GM19467 (cell line): ENCODE measurements at regions not wholly inside any gene's neighbourhood (a gene's known extent, or its start where the extent isn't known, plus 50 kb on each side); places are given as distances from the start of the nearest gene placed in this dataset.
"Not testable (repeated sequence)": the region's sequence is repeated elsewhere in the genome, so short reads cannot be mapped to it uniquely, and the experiment has no call there.

Experiments used
- ATAC-seq: cut with Tn5 transposase; IDR thresholded peaks from one replicate; pipeline ENCODE4 v1.9.1; 2021; ENCODE audit warnings: mild to moderate bottlenecking, moderate library complexity; ENCODE audit not compliant: unreplicated experiment

DNA sequence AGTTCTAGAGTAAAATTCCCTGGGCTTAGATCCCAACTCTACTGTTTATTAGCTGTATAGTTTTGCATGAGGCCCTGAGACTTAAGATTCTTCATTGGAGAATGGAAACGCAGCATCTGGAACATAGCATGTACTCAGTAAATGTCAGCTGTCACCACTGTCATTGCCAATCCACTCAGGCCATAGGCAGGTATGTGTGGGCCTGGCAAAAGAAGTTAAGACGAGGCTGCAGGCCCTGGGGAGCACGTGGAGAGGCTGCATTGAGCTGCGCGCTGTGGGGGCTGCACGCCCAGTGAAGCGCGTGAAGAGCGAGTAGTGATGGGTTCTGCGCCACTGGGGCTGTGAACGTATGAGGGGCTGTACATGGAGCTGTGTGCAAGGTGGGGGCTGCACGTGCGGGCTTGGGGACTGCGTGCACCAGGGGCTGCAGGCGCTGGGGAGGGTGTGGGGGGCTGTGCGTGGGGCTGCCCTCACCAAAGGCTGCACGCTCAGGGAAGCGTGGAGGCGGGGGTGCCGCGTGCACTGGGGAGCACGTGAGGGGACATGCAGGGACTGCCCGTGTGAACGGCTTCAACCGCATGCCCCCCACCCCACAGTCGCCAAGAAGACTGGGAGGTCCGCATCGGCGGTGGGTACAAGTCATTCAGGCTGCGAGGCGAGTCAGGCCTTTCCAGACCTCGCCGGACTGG lies 85.5 kb downstream of the PRR15 start:
- ATAC-seq = no peak

DNA sequence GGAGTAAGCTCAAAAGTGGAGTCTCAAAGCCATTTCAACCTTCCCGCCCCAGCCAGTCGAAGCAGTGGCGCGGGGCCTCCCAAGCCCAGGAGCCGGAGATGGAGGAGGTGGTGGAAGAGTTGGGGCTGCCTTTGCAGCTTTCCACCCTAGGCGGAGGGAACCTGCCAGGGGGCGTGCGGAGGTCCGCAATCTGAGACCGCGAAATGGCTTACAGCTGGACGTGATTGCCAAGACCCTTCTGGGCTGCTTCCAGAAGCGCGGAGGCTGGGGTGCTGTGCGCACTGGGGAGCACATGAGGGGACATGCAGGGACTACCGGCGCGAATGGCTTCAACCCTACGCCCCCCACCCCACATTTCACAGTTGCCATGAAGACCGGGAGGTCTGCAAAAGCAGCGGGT lies 86.2 kb downstream of the PRR15 start:
- no peak for ATAC-seq

DNA sequence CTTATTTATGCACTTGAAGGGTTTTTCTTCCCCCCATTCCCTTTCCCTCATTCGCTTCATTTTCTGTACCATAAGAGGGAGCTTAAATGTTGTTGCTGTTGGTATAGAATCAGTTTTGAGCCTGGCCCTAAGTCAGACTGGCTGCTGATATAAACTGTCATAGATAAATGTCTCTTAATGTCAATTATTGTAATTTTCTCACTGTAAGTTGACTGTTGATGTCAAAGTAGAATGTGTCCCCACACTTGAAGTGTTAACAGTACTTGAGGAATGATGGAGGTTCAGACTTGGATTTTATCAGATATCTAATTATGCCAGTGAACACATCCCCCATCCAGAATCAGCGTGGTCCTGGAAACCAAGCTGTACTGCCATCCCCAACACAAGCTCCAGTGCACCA lies 87.8 kb downstream of the PRR15 start:
- no peak for ATAC-seq

DNA sequence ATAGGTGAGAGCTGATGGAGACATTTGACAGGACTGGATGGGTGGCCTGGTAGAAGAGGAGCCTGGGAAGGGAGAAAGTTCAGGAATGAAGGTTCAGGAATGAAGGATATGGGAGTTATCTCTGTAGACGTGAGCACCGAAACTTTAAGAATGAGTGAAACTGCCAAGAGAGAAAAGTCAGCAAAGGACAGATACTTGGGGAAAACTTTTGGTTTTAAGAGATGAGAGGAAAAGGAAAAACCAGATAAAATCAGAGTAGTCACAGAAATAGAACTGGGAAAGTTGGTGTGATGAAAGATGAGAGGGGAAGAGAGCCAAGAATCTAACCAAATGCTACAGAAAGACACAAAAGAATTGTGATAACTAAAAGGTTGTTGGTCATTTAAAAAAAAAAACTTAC lies 88.9 kb downstream of the PRR15 start:
- no peak for ATAC-seq

DNA sequence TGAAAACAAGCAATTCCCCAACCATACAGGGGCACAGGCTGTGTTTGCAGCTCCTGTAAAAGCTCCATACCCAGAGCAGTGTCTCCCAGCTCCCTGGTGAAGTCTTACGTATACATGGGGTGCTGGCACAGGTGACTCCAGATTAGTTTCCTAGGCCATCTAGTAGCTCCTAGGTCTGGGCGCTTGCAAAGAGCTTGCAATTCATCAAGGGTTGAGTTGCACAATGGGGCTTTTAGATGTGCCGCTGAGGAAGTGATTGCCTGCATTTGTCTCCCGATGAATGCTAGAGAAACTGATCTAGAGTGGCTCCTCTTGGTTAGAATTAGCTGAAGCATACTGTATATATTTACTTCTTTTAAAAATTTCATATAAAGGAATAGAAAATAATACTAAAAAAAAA lies 90.7 kb downstream of the PRR15 start:
- ATAC-seq = not testable (repeated sequence)

DNA sequence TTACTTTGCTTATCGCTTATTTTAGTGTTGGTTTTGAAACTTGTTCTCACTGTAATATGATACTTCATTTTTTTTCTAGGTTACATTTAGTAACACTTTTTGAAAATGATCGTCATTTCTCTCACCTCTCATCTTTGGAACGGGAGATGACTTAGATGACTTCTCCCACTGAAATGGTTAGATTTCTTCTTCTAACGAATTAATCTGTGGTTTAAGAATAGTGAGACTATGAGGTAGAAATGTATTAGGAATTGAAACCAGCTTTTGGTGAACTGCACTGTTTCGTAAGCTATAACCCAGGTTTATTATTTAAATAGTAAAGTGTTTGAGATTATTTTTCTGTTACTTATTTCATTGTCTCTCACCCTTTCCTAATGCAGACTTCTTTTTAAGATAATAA lies 93.7 kb downstream of the PRR15 start:
- ATAC-seq = no peak

DNA sequence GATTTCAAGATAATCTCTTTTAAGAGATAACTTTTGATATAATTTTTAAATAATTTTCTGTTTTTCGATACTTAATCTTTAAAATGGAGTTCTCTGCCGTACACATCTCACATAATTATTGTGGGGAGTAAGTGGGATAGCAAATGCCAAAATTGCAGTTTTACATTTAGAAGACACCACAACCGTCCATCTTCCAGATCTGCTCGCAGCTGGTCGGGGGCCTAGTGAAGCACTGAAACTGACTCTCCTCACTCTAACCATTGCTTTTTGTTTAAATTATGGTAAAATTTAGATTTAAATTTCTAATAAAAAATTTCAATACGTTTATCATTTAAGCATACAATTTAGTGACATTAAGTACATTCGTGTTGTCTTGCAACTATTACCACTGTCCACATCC lies 94.2 kb downstream of the PRR15 start:
- ATAC-seq = no peak

DNA sequence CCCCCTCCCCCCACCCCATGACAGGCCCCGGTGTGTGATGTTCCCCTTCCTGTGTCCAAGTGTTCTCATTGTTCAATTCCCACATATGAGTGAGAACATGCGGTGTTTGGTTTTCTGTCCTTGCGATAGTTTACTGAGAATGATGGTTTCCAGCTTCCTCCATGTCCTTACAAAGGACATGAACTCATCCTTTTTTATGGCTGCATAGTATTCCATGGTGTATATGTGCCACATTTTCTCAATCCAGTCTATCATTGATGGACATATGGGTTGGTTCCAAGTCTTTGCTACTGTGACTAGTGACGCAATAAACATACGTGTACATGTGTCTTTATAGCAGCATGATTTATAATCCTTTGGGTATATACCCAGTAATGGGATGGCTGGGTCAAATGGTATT lies 95.6 kb downstream of the PRR15 start:
- not testable (repeated sequence) for ATAC-seq

DNA sequence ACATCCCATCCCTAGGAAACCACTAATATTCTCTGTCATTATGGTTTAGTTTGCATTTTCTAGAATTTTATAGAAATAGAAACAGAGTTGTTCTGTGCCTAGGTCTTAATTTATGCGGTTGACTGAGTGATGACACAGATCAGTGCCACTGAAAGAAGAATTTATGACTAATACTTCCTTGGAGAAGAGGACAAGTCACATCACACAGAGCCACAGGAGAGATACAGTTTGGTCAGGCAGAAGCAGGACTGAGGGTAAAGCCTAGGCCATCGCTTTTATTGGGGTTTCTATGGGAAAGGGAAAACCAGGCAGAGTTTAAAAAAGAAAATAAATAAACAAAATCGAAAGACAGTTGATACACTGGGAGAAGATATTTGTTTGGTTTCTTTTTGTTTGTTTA lies 99.3 kb downstream of the PRR15 start:
- ATAC-seq = not testable (repeated sequence)

DNA sequence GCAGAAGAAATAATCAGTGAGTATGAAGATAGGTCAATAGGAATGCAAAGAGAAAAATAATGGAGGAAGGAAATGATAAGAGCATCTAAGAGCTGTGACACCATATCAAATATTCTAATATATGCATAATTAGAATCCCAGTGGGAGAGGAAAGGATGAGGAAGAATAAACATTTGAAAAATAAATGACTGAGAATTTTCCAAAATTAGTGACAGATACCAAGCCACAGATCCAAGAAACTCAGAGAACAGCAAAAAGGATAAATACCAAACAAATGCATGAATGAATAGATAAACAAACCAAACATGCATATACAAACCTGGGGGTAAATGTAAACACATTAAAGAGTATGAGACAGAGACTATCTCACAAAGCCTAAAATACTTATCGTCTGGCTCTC lies 101.4 kb downstream of the PRR15 start:
- not testable (repeated sequence) for ATAC-seq

DNA sequence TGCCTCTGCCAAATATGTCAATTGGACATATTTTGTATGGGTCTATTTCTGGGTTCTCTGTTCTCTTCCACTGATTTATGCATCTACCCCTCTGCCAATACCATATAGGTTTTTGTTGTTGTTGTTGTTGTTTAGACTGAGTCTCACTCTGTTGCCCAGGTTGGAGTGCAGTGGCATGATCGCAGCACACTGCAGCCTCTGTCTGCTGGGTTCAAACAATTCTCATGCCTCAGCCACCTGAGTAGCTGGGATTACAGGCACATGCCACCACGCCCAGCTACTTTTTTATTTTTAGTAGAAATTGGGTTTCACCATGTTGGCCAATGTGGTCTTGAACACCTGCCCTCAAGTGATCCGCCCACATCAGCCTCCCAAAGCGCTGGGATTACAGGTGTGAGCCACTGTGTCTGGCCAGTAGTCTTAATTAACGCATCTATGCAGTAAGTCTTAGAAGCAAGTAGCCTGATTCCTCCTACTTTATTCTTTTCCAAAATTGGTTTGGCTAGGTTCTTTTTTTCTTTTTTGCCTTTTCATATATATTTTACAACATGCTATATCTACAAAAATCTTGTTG lies 103.5 kb downstream of the PRR15 start:
- not testable (repeated sequence) for ATAC-seq

DNA sequence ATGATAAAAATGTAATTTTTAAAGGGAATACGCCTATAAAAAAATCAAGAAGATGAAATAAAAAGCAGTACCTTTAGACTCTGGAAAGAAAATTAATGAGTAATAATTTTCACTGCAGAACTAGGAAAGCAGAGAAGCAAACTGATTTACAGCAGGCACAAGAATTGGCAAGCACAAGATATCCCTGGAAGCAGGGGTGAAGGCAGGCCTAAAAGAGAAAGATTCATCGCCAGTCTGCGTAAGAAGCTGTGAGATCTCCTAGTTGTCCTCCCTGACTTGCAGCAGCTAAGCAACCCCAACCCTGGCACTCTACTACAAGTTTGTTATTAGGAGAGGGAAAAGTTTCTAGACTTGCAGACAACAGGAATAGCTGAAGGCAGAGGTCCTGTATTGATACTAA lies 107.7 kb downstream of the PRR15 start:
- ATAC-seq = not testable (repeated sequence)

DNA sequence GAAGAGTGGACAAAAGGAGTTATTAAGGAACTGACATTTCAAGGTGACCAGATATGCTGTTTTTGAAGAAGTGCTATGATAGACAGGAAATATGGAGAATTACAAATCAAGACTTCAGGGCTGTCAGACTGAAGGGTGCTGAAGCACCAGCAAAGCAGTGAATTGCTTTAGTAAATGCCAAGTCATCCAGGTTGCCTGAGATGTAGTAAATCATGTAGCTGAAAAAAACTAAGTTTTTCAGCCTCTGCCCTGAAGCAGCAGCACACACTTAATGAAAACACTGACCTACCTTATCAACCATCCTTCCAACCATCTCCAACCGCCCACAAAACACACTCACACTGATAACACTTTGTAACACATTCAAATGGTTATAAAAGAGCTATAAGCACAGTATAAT lies 110.0 kb downstream of the PRR15 start:
- ATAC-seq = not testable (repeated sequence)

DNA sequence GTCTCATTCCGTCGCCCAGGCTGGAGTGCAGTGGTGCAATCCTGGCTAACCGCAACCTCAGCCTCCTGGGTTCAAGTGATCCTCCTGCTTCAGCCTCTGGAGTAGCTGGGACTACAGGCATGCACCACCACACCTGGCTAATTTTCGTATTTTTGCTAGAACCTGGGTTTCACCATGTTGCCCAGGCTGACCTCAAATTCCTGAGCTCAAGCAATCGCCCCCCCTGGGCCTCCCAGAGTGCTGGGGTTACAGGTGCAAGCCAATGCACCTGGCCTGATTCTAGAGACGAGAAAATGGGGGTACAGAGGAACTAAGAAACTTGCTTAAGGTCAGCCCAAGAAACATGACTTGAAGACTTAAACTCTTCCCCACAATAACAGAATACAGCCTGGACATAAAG lies 111.0 kb downstream of the PRR15 start:
- ATAC-seq = not testable (repeated sequence)

DNA sequence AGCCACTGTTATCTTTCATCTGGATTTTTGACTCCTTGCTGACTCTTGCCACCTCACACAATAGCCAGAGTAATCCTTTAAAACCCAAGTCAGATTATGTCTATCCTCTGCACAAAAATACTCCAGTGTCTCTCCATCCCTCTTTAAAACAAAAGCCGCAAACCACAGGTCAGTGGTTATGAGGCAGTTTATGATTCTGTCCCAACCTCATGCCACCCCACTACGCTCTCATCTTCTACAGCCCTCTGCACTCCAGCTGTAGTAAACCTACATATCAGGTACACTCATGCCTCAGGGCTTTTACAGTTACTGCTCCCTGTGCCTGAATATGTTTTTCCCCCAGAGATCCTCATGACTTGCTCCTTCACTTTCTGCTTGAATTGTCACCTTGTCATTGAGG lies 113.6 kb downstream of the PRR15 start:
- ATAC-seq = not testable (repeated sequence)

DNA sequence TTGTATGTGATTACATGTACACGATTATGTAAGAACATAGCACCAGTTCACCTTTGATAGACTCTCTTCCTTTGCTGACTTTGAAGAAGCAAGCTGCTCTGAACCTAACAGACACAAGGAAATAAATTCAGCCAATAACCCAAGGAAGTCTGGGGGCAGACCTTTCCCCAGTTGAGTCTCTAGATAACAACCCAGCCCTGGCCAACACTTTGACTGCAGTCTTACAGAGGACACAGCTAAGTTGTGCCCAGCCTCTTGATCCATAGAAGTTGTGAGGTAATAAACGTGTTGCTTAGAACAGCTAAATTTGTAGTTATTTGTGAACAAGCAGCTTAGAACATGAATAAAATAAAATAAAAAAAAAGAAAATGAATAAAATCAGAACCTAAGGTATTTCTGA lies 116.3 kb downstream of the PRR15 start:
- not testable (repeated sequence) for ATAC-seq

DNA sequence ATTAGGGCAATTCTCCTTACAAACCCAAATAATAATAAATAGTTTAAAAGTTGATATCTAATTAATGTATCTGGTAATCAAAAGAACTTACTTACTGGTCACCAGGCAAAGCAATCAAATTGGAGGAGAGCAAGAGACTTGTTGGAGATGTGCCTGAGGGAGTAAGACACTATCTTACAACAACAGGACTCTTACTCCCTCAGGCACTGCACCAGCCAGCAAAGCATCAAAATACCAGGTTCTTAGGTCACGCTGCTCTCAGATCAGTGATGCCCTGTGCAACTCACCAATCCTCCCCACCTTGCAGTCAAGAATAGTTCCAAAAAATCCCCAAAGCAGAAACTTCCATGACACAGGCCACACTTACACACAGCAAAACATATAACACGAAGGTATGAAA lies 117.0 kb downstream of the PRR15 start:
- ATAC-seq = not testable (repeated sequence)

DNA sequence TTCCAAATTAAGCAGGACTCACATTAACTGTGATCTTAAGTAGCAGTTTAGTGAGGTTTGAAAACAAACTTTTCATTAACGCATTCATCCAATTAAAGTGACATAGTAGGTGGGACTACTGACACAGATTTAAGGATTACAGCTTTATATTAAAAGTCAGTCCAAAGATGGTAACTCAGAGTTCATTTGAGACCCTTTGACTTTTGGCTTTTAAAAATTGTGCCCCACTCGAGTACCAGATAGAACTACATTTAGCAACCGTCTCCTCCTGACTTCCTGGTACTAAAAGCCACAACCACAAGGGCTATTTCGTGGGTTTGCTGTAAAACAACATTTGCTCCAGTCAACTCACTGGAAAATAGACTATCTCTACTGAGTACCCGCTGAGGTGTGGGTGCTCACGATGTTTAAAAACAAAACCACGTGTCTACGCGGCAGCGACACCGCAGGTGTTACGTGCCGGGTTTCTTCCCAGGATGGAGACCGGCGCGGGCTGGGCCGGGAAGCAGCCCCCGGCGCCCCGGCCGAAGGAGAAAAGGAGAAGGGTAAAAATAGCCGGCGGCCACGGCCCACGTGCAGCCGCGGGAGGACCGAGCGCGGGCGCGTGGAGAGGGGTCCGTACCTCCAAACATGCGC lies 120.6 kb downstream of the PRR15 start:
- ATAC-seq = peak; percentile 18

DNA sequence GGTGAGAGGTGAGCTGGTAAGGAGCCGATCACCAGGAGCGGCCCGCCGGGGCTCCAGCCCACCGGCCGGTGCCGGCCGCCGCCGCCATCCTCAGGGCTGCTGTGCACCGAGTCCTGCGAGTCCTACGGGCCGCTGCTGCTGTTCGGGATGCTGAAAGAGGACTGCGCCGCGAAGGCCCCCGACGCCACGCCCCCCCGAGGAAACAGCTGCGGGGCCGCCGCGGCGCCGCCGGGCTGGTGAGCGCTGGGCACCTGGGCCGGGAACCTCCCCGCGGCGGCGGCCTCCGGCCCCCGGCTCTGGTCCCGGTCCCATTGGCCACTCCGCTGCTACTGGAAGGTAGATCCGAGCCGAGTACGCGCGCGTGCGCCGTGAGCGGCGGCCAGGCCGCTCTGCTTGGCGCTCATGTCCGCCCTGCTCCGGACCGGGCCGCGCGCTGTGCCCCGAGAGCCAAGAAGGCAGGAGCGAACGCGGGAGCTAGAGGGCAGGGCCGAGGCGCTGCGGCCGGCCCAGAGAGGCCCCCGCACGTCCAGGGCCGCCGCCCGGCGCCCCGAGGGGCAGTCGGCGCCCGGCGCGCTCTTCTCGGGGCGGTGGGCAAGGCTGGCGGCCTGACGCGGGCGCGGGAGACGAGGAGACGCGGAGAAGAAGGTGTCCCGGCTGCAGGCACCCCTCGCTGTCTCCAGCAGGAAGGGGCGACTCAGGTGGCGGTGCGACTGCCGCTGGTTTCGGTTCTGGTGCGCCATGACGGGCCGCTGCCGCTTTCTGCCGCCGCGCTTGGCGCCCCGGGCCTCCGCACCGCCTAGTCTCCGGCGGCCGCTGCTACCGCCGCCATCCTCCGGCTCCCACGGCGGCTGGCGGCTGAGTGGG lies 121.3 kb upstream of the WIPF3 start:
- peak; percentile 74 for ATAC-seq

DNA sequence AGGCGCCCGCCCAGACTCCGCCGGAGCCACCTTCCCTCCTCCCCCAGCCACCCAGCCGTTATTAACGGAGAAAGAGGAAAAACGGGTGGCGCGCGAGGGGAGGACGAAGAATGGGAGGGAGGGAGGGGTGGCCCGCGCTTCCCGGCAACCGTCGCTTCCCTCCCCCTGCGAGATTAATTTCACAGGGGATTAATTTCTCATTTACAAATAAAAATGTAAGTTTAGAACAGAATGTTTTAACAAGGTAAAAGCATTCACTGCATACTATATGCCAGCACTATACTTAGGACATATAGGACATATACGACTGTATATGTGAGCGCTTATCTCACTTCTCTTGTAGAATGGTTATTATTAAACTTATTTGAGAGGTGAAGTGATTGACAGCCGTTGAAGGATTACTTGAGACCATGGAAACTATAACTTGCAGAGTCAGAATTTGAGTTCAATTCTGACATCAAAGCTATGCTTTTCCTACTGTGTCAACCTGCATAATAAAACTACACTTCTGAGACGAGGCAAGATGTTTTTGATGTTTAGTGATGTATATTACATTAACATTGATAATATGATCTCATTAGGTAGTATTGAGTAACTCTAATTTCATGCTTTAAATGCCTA lies 120.5 kb upstream of the WIPF3 start:
- not testable (repeated sequence) for ATAC-seq

DNA sequence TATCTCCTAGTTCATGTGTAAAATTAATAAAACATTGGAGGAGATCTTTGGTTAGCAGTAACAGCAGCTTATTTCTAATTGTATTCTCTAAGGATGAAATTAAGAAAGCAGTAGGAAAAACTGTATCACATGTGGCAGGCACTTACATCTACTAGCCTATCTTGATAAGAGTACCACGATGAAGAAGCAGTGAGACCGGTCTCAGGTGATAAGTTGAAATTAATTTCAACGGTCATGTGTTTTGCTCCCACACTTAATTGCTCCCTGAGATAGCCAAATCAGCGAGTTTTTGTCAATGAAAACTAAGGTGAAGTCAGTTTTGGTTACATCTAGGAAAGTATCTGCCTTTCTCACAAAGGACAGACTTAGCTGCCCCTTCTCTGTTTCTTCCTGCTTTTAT lies 115.8 kb upstream of the WIPF3 start:
- not testable (repeated sequence) for ATAC-seq
